PC-3 (cell line): ENCODE measurements at regions not wholly inside any gene's neighbourhood (a gene's known extent, or its start where the extent isn't known, plus 50 kb on each side); places are given as distances from the start of the nearest gene placed in this dataset.

Experiments used
- ATAC-seq: fragments of 200-7000 bp; cut with Tn5 transposase; 2 replicates; pipeline ENCODE4 v1.9.1; 2020; ENCODE audit warnings: mild to moderate bottlenecking, moderate library complexity
- BruUV-seq: library from RNA; stranded (reverse); fragments of 400-500 nt; replicated peaks from 2 replicates; lab custom pipeline; 2021; lab: Mats Ljungman, UMichigan
- CTCF ChIA-PET: fragments of 300-600 bp; sonication (Branson Sonifier 250); formaldehyde crosslinking; loops from one replicate; lab custom pipeline; 2022; ENCODE audit warnings: antibody characterized with exemption; lab: Charles Lee
- POLR2A ChIA-PET: fragments of 300-600 bp; sonication (Branson Sonifier 250); formaldehyde crosslinking; loops from one replicate; lab custom pipeline; 2022; ENCODE audit warnings: antibody characterized with exemption; ENCODE audit not compliant: unreplicated experiment; lab: Charles Lee
- DNase-seq: peaks from one replicate; pipeline ENCODE4 v3.0.0-alpha.2; 2015
- H2AFZ ChIP-seq: fragments of 300-600 bp; sonication (generic); 2 replicates; pipeline ENCODE4 v1.6.0; 2016; ENCODE audit warnings: antibody characterized with exemption, low read length
- H3F3A ChIP-seq: fragments of 300-600 bp; sonication (generic); one replicate; pipeline ENCODE4 v1.6.0; 2017; ENCODE audit warnings: antibody characterized with exemption, low read length, control low read depth, mild to moderate bottlenecking; ENCODE audit not compliant: unreplicated experiment
- H3K27ac ChIP-seq: fragments of 300-600 bp; sonication (generic); 2 replicates; pipeline ENCODE4 v1.5.1; 2016; ENCODE audit warnings: mild to moderate bottlenecking, low read length
- H3K27me3 ChIP-seq: fragments of 300-600 bp; sonication (generic); 2 replicates; pipeline ENCODE4 v1.6.1; 2016; ENCODE audit warnings: low read length, mixed read lengths
- H3K36me3 ChIP-seq: fragments of 300-600 bp; sonication (generic); 2 replicates; pipeline ENCODE4 v1.6.1; 2016; ENCODE audit warnings: low read depth, mixed run types, low read length, mixed read lengths
- H3K4me1 ChIP-seq: fragments of 300-600 bp; sonication (generic); 2 replicates; pipeline ENCODE4 v1.5.1; 2016; ENCODE audit warnings: low read length; ENCODE audit not compliant: insufficient read depth
- H3K4me2 ChIP-seq: fragments of 300-600 bp; sonication (generic); 2 replicates; pipeline ENCODE4 v1.6.0; 2016; ENCODE audit warnings: low read length
- H3K4me3 ChIP-seq: fragments of 300-600 bp; sonication (generic); 2 replicates; pipeline ENCODE4 v1.5.1; 2016; ENCODE audit warnings: mild to moderate bottlenecking, low read length, mixed read lengths
- H3K79me2 ChIP-seq: fragments of 300-600 bp; sonication (generic); 2 replicates; pipeline ENCODE4 v1.6.1; 2017; ENCODE audit warnings: low read length, mixed read lengths
- H3K9ac ChIP-seq: fragments of 300-600 bp; sonication (generic); 2 replicates; pipeline ENCODE4 v1.6.0; 2016; ENCODE audit warnings: mild to moderate bottlenecking, low read length
- H3K9me2 ChIP-seq: fragments of 300-600 bp; sonication (generic); replicated peaks from 2 replicates; pipeline ENCODE4 v1.6.1; 2016; ENCODE audit warnings: mixed run types, low read length, mixed read lengths
- H3K9me3 ChIP-seq: fragments of 300-600 bp; sonication (generic); 2 replicates; pipeline ENCODE4 v1.6.1; 2016; ENCODE audit warnings: low read length, mixed read lengths
- H4K20me1 ChIP-seq: fragments of 300-600 bp; sonication (generic); 2 replicates; pipeline ENCODE4 v1.6.1; 2016; ENCODE audit warnings: low read length, mixed read lengths
- CTCF ChIP-seq: fragments of 300-600 bp; sonication (generic); conservative IDR thresholded peaks from 2 replicates; pipeline ENCODE4 v1.5.1; 2017; ENCODE audit warnings: antibody characterized with exemption, low read depth, mild to moderate bottlenecking, low read length
- EZH2 ChIP-seq: fragments of 300-600 bp; sonication (generic); IDR thresholded peaks from one replicate; pipeline ENCODE4 v1.6.1; 2017; ENCODE audit warnings: antibody characterized with exemption, mild to moderate bottlenecking, low read length; ENCODE audit not compliant: unreplicated experiment
- EZH2phosphoT487 ChIP-seq: fragments of 300-600 bp; sonication (generic); IDR thresholded peaks from 2 replicates; pipeline ENCODE4 v1.6.1; 2018; ENCODE audit warnings: mild to moderate bottlenecking, antibody characterized with exemption, low read length, borderline replicate concordance
- intact Hi-C: fragments of 100-400 bp; cut with micrococcal nuclease; formaldehyde crosslinking; loops from 2 replicates; pipeline ENCODE4 v1.9.0; 2023

GRCh38 chr15:96768435-96768789 is 437.9 kb downstream of the NR2F2 start:
- ChIA-PET CTCF (no interaction called here), POLR2A (no interaction called here)
- peaks cover 19% of the 10 kb centered on the region for H3K27me3 ChIP-seq
- DNase-seq = no peak
- no peaks in the 10 kb centered on the region for H3K4me1 ChIP-seq
- H3K79me2 ChIP-seq = no peaks in the 10 kb centered on the region
- H4K20me1 ChIP-seq = no peaks in the 10 kb centered on the region
- no peaks in the 10 kb centered on the region for H3K9me2 ChIP-seq
- H3K4me2 ChIP-seq = no peak overlapping the region
- H2AFZ ChIP-seq = no peak overlapping the region
- H3K27ac ChIP-seq = no peak overlapping the region
- TF ChIP-seq CTCF (no peak), EZH2phosphoT487 (no peak), EZH2 (no peak)
- no peaks in the 10 kb centered on the region for H3K36me3 ChIP-seq
- H3K9ac ChIP-seq = no peak overlapping the region
- no peaks in the 10 kb centered on the region for H3K9me3 ChIP-seq
- no peak for ATAC-seq
- no peaks in the 10 kb centered on the region for H3F3A ChIP-seq
- H3K4me3 ChIP-seq = no peak overlapping the region
- BruUV-seq = no TSS peak
- intact Hi-C loops = no loop called here

GRCh38 chr15:96771035-96771434 is 440.5 kb downstream of the NR2F2 start:
- Histone ChIP-seq H3K9me2 (no peaks in the 10 kb centered on the region), H3K4me2 (no peak overlapping the region), H2AFZ (no peak overlapping the region), H3F3A (no peaks in the 10 kb centered on the region), H3K4me1 (no peaks in the 10 kb centered on the region), H3K79me2 (no peaks in the 10 kb centered on the region), H3K4me3 (no peak overlapping the region), H4K20me1 (no peaks in the 10 kb centered on the region), H3K36me3 (no peaks in the 10 kb centered on the region), H3K9me3 (no peaks in the 10 kb centered on the region), H3K27me3 (no peaks in the 10 kb centered on the region), H3K27ac (no peak overlapping the region), H3K9ac (no peak overlapping the region)
- intact Hi-C loops = no loop called here
- CTCF ChIA-PET = no interaction called here
- POLR2A ChIA-PET = no interaction called here
- no peak for ATAC-seq
- DNase-seq = no peak
- no peak for TF ChIP-seq EZH2
- no peak for TF ChIP-seq CTCF
- no peak for TF ChIP-seq EZH2phosphoT487
- BruUV-seq = no TSS peak

- no peaks in the 10 kb centered on the region for H3K9me3 ChIP-seq
- TF ChIP-seq EZH2 (no peak), CTCF (no peak), EZH2phosphoT487 (no peak)
- BruUV-seq = no TSS peak
- H3K27me3 ChIP-seq = no peaks in the 10 kb centered on the region
- H2AFZ ChIP-seq = no peak overlapping the region
- no peak overlapping the region for H3K9ac ChIP-seq
- no peaks in the 10 kb centered on the region for H3F3A ChIP-seq
- H3K79me2 ChIP-seq = no peaks in the 10 kb centered on the region
- H3K4me2 ChIP-seq = no peak overlapping the region
- no peaks in the 10 kb centered on the region for H3K9me2 ChIP-seq
- intact Hi-C loops = no loop called here
- H3K4me3 ChIP-seq = no peak overlapping the region
- ATAC-seq (no peak), DNase-seq (no peak)
- POLR2A ChIA-PET = no interaction called here
- H3K27ac ChIP-seq = no peak overlapping the region
- no peaks in the 10 kb centered on the region for H4K20me1 ChIP-seq
- no peaks in the 10 kb centered on the region for H3K4me1 ChIP-seq
- CTCF ChIA-PET = no interaction called here
- no peaks in the 10 kb centered on the region for H3K36me3 ChIP-seq
Measured at GRCh38 chr15:96774216-96774615, 443.7 kb downstream of the NR2F2 start.
